H1 (cell line): ENCODE measurements at regions not wholly inside any gene's neighbourhood (a gene's known extent, or its start where the extent isn't known, plus 50 kb on each side); places are given as distances from the start of the nearest gene placed in this dataset.

Experiments
- CTCF ChIA-PET: fragments of 300-600 bp; sonication (Branson Sonifier 250); formaldehyde crosslinking; loops from one replicate; lab custom pipeline; 2021; ENCODE audit not compliant: partially characterized antibody; lab: Charles Lee
- POLR2A ChIA-PET: fragments of 300-600 bp; sonication (Branson Sonifier 250); formaldehyde crosslinking; loops from one replicate; lab custom pipeline; 2021; ENCODE audit warnings: inconsistent platforms; ENCODE audit not compliant: partially characterized antibody; lab: Charles Lee
- DNase-seq, 2 experiments: peaks; one replicate each; pipeline versions ENCODE4 v3.0.0 to v3.0.0-alpha.2; 2010 to 2022; ENCODE audit warnings: low spot score in 2 of 2, low read depth in 1 of 2, mixed read lengths in 1 of 2
- FAIRE-seq: peaks from 2 replicates; lab custom pipeline; 2011; peaks lifted over from hg19 to GRCh38; lab: Jason Lieb, UNC
- H2AFZ ChIP-seq: 2 replicates; pipeline ENCODE4 v1.8.1; 2012; ENCODE audit warnings: low read length, inconsistent platforms
- H2AK5ac ChIP-seq: 2 replicates; pipeline ENCODE4 v1.6.1; 2013; ENCODE audit warnings: low read depth, low read length
- H2BK120ac ChIP-seq: replicated peaks from 2 replicates; pipeline ENCODE3; 2013; ENCODE audit warnings: low read depth, low read length, inconsistent platforms
- H2BK12ac ChIP-seq: 2 replicates; pipeline ENCODE4 v1.6.1; 2013; ENCODE audit warnings: low read depth, low read length
- H2BK15ac ChIP-seq: 2 replicates; pipeline ENCODE4 v1.6.1; 2013; ENCODE audit warnings: low read length
- H2BK20ac ChIP-seq: 2 replicates; pipeline ENCODE4 v1.6.1; 2013; ENCODE audit warnings: low read length
- H2BK5ac ChIP-seq: 2 replicates; pipeline ENCODE4 v1.6.1; 2013; ENCODE audit warnings: low read depth, low read length
- H3K14ac ChIP-seq: 2 replicates; pipeline ENCODE4 v1.6.1; 2013; ENCODE audit warnings: inconsistent platforms; ENCODE audit not compliant: insufficient read length
- H3K18ac ChIP-seq: 2 replicates; pipeline ENCODE4 v1.6.1; 2013; ENCODE audit warnings: low read length; ENCODE audit errors: extremely low read depth
- H3K23ac ChIP-seq: 2 replicates; pipeline ENCODE4 v1.6.1; 2013; ENCODE audit warnings: inconsistent platforms; ENCODE audit not compliant: insufficient read length
- H3K23me2 ChIP-seq: 2 replicates; pipeline ENCODE4 v1.6.1; 2013; ENCODE audit warnings: low read depth, low read length
- H3K27ac ChIP-seq: 2 replicates; pipeline ENCODE4 v1.6.1; 2011; ENCODE audit warnings: low read depth, low read length, inconsistent platforms
- H3K27me3 ChIP-seq, 4 experiments: replicated peaks in 1 of 4; 1 replicate in 1 of 4; 2 replicates in 3 of 4; pipeline versions ENCODE4 v1.6.1 to v1.8.1; 2011 to 2013; ENCODE audit warnings: low read length in 3 of 4, mild to moderate bottlenecking in 3 of 4, inconsistent platforms in 2 of 4, mixed read lengths in 2 of 4, moderate library complexity in 1 of 4; ENCODE audit not compliant: control insufficient read depth in 3 of 4, insufficient read depth in 3 of 4; ENCODE audit errors: extremely low read depth in 1 of 4
- H3K36me3 ChIP-seq, 4 experiments: 2 replicates each; pipeline versions ENCODE4 v1.6.1 to v1.8.1; 2011 to 2013; ENCODE audit warnings: mild to moderate bottlenecking in 4 of 4, low read length in 3 of 4, moderate library complexity in 2 of 4, control low read depth in 1 of 4, inconsistent platforms in 1 of 4; ENCODE audit not compliant: insufficient read depth in 4 of 4, control insufficient read depth in 2 of 4
- H3K4ac ChIP-seq: replicated peaks from 2 replicates; pipeline ENCODE3; 2013; ENCODE audit warnings: low read length, low read depth, mixed read lengths, inconsistent platforms; ENCODE audit not compliant: insufficient read length
- H3K4me1 ChIP-seq, 4 experiments: replicated peaks in 1 of 4; 1 replicate in 1 of 4; 2 replicates in 3 of 4; pipeline versions ENCODE4 v1.6.1 to v1.8.1; 2011 to 2013; ENCODE audit warnings: low read length in 3 of 4, inconsistent platforms in 2 of 4, mixed read lengths in 1 of 4; ENCODE audit not compliant: insufficient read depth in 4 of 4, control insufficient read depth in 3 of 4
- H3K4me2 ChIP-seq, 2 experiments: 2 replicates each; pipeline versions ENCODE4 v1.6.1 to v1.8.1; 2011 to 2013; ENCODE audit warnings: low read depth in 2 of 2, low read length in 2 of 2, control low read depth in 1 of 2, inconsistent platforms in 1 of 2, mild to moderate bottlenecking in 1 of 2; ENCODE audit not compliant: insufficient read depth in 1 of 2
- H3K4me3 ChIP-seq, 4 experiments: fragments of 200-600, 300-600 bp in 1 of 4; sonication (generic), shearing (Covaris generic), sonication (Bioruptor Twin) in 1 of 4; 2 replicates each; pipeline versions ENCODE4 v1.5.1 to v1.8.1; 2011 to 2016; ENCODE audit warnings: low read length in 4 of 4, low read depth in 3 of 4, control low read depth in 2 of 4, inconsistent platforms in 2 of 4, mild to moderate bottlenecking in 2 of 4, mixed read lengths in 1 of 4, moderate library complexity in 1 of 4; ENCODE audit not compliant: insufficient read depth in 2 of 4; ENCODE audit errors: extremely low read depth in 1 of 4
- H3K56ac ChIP-seq: replicated peaks from 2 replicates; pipeline ENCODE3; 2013; ENCODE audit warnings: low read depth, mild to moderate bottlenecking, mixed read lengths, low read length, inconsistent platforms; ENCODE audit not compliant: insufficient read length
- H3K79me1 ChIP-seq: 2 replicates; pipeline ENCODE4 v1.6.1; 2013; ENCODE audit warnings: low read depth, low read length, control low read depth
- H3K79me2 ChIP-seq, 2 experiments: 2 replicates each; pipeline versions ENCODE4 v1.6.1 to v1.8.1; 2012 to 2013; ENCODE audit warnings: low read length in 2 of 2, mild to moderate bottlenecking in 2 of 2, inconsistent platforms in 1 of 2; ENCODE audit not compliant: insufficient read depth in 2 of 2, control insufficient read depth in 1 of 2
- H3K9ac ChIP-seq, 4 experiments: replicated peaks in 1 of 4; 1 replicate in 1 of 4; 2 replicates in 3 of 4; pipeline versions ENCODE4 v1.6.1 to v1.8.1; 2011 to 2013; ENCODE audit warnings: low read depth in 3 of 4, low read length in 3 of 4, control low read depth in 2 of 4, mild to moderate bottlenecking in 2 of 4, moderate library complexity in 2 of 4, inconsistent platforms in 1 of 4; ENCODE audit errors: extremely low read depth in 1 of 4
- H3K9me3 ChIP-seq, 2 experiments: 2 replicates each; pipeline versions ENCODE4 v1.6.1 to v1.8.1; 2012 to 2013; ENCODE audit warnings: mild to moderate bottlenecking in 2 of 2, moderate library complexity in 2 of 2, control low read depth in 1 of 2, inconsistent platforms in 1 of 2, low read depth in 1 of 2, low read length in 1 of 2, mixed read lengths in 1 of 2; ENCODE audit not compliant: insufficient read depth in 2 of 2
- H4K20me1 ChIP-seq, 2 experiments: replicated peaks in 1 of 2; 2 replicates each; pipeline versions ENCODE3 to v1.8.1; 2011 to 2013; ENCODE audit warnings: inconsistent platforms in 2 of 2, low read length in 2 of 2, mild to moderate bottlenecking in 1 of 2; ENCODE audit not compliant: insufficient read depth in 2 of 2, control insufficient read depth in 1 of 2
- H4K5ac ChIP-seq: 2 replicates; pipeline ENCODE4 v1.6.1; 2013; ENCODE audit warnings: low read length, low read depth, mixed read lengths, inconsistent platforms; ENCODE audit not compliant: insufficient read length
- H4K8ac ChIP-seq: 2 replicates; pipeline ENCODE4 v1.8.0; 2013; ENCODE audit warnings: mild to moderate bottlenecking, moderate library complexity, low read length, inconsistent platforms; ENCODE audit not compliant: insufficient read depth; ENCODE audit errors: extremely low read depth
- H4K91ac ChIP-seq: replicated peaks from 2 replicates; pipeline ENCODE3; 2013; ENCODE audit warnings: low read length, mixed read lengths, inconsistent platforms; ENCODE audit not compliant: insufficient read length
- BACH1 ChIP-seq: IDR thresholded peaks from 2 replicates; pipeline ENCODE4 v1.6.1; 2012; ENCODE audit warnings: low read length, improper control_type of control experiment
- BCL11A ChIP-seq, 2 experiments: IDR thresholded peaks; one replicate each; pipeline ENCODE4 v1.6.1; 2011; ENCODE audit warnings: low read depth in 2 of 2, low read length in 2 of 2, mild to moderate bottlenecking in 2 of 2
- CEBPB ChIP-seq: IDR thresholded peaks from 2 replicates; pipeline ENCODE4 v1.6.1; 2012; ENCODE audit warnings: low read depth, low read length
- KDM1A ChIP-seq: fragments of 200-600, 300-600 bp; sonication (generic); IDR thresholded peaks from 2 replicates; pipeline ENCODE4 v1.7.1; 2016; ENCODE audit warnings: mild to moderate bottlenecking, low read length, borderline replicate concordance
- KDM4A ChIP-seq: IDR thresholded peaks from one replicate; pipeline ENCODE4 v1.7.1; 2012; ENCODE audit warnings: low read depth, mild to moderate bottlenecking, moderate library complexity, low read length, inconsistent platforms; ENCODE audit not compliant: severe bottlenecking
- POLR2A ChIP-seq, 2 experiments: IDR thresholded peaks; 1 replicate in 1 of 2; 2 replicates in 1 of 2; pipeline ENCODE4 v1.6.1; 2011; ENCODE audit warnings: low read depth in 2 of 2, low read length in 2 of 2, mild to moderate bottlenecking in 2 of 2; ENCODE audit errors: control extremely low read depth in 1 of 2
- POU5F1 ChIP-seq: IDR thresholded peaks from 2 replicates; pipeline ENCODE4 v1.6.1; 2011; ENCODE audit warnings: low read depth, mild to moderate bottlenecking, low read length, moderate library complexity
- RAD21 ChIP-seq, 2 experiments: IDR thresholded peaks in 1 of 2; conservative IDR thresholded peaks in 1 of 2; 2 replicates each; pipeline ENCODE4 v1.6.1; 2011; ENCODE audit warnings: low read depth in 2 of 2, low read length in 2 of 2, improper control_type of control experiment in 1 of 2, inconsistent platforms in 1 of 2, mild to moderate bottlenecking in 1 of 2, moderate library complexity in 1 of 2
- SAP30 ChIP-seq: fragments of 300-600 bp; sonication (generic); IDR thresholded peaks from 2 replicates; pipeline ENCODE4 v1.7.1; 2012; ENCODE audit warnings: low read length, moderate library complexity, mild to moderate bottlenecking, inconsistent platforms; ENCODE audit not compliant: insufficient read depth, insufficient replicate concordance
- SIRT6 ChIP-seq: IDR thresholded peaks from one replicate; pipeline ENCODE4 v1.7.1; 2012; ENCODE audit warnings: low read length, inconsistent platforms
- SP1 ChIP-seq: IDR thresholded peaks from 2 replicates; pipeline ENCODE4 v1.6.1; 2011; ENCODE audit warnings: low read depth, low read length
- SUZ12 ChIP-seq: fragments of 200-600 bp; sonication (generic); IDR thresholded peaks from 2 replicates; pipeline ENCODE4 v1.6.1; 2012; ENCODE audit warnings: mild to moderate bottlenecking, inconsistent platforms, low read length, moderate library complexity, mixed read lengths
- TEAD4 ChIP-seq: IDR thresholded peaks from 2 replicates; pipeline ENCODE4 v1.6.1; 2012; ENCODE audit warnings: low read depth, low read length, inconsistent platforms, mixed read lengths
- TF ChIP-seq, protein P1 (sequence below), 3 experiments: IDR thresholded peaks; 1 replicate in 2 of 3; 2 replicates in 1 of 3; pipeline versions ENCODE4 v1.5.1 to v1.6.1; 2011; ENCODE audit warnings: low read length in 3 of 3, mild to moderate bottlenecking in 3 of 3, inconsistent platforms in 2 of 3, low read depth in 1 of 3, moderate library complexity in 1 of 3; ENCODE audit not compliant: insufficient read depth in 1 of 3; ENCODE audit errors: control extremely low read depth in 1 of 3

GRCh38 chr18:64747803-64748202 is 598.9 kb upstream of the LINC00305 start:
- Histone ChIP-seq H2BK15ac (no peak overlapping the region), H3K23ac (no peak overlapping the region), H3K4me2 (no peak overlapping the region), H3K27ac (no peak overlapping the region), H3K79me1 (no peaks in the 10 kb centered on the region), H4K8ac (no peak overlapping the region), H3K27me3 (no peaks in the 10 kb centered on the region), H3K56ac (no peak overlapping the region), H3K4me3 (no peak overlapping the region), H2BK12ac (no peak overlapping the region), H2BK120ac (no peak overlapping the region), H4K20me1 (no peaks in the 10 kb centered on the region), H3K4ac (no peak overlapping the region), H4K5ac (no peak overlapping the region), H3K23me2 (no peaks in the 10 kb centered on the region), H2AK5ac (no peak overlapping the region), H3K9ac (no peak overlapping the region), H3K18ac (no peak overlapping the region), H3K9me3 (no peaks in the 10 kb centered on the region), H3K36me3 (no peaks in the 10 kb centered on the region), H3K4me1 (peaks cover 0 to 7% (median under 1%) of the 10 kb centered on the region in 4 experiments; a peak in 3 of 7 replicates), H2AFZ (no peak overlapping the region), H3K14ac (no peak overlapping the region), H2BK5ac (no peak overlapping the region), H3K79me2 (no peaks in the 10 kb centered on the region), H4K91ac (no peak overlapping the region), H2BK20ac (no peak overlapping the region)
- FAIRE-seq (no peak), DNase-seq (no peak)
- ChIA-PET CTCF (interaction anchor here (0.6 to 1.0 kb wide), 4 partner anchors 11 to 59 kb away, joined by 3 read pairs; no protein-coding TSS in a partner anchor), POLR2A (no interaction called here)
- TF ChIP-seq SAP30 = no peak
- no peak for TF ChIP-seq SIRT6
- TF ChIP-seq BACH1 = no peak
- TF ChIP-seq SUZ12 = no peak
- TF ChIP-seq KDM4A = no peak
- TF ChIP-seq POLR2A (IDR thresholded peaks at IDR 0.05; ENCODE audit: control extremely low read depth in 1 of 2, low read depth in 2 of 2, low read length in 2 of 2) = no peak
- TF ChIP-seq CEBPB = peak; percentile 59; the same call in 1 of the 2 replicates
- no peak for TF ChIP-seq KDM1A
- no peak for TF ChIP-seq TEAD4
- TF ChIP-seq, protein P1, sequence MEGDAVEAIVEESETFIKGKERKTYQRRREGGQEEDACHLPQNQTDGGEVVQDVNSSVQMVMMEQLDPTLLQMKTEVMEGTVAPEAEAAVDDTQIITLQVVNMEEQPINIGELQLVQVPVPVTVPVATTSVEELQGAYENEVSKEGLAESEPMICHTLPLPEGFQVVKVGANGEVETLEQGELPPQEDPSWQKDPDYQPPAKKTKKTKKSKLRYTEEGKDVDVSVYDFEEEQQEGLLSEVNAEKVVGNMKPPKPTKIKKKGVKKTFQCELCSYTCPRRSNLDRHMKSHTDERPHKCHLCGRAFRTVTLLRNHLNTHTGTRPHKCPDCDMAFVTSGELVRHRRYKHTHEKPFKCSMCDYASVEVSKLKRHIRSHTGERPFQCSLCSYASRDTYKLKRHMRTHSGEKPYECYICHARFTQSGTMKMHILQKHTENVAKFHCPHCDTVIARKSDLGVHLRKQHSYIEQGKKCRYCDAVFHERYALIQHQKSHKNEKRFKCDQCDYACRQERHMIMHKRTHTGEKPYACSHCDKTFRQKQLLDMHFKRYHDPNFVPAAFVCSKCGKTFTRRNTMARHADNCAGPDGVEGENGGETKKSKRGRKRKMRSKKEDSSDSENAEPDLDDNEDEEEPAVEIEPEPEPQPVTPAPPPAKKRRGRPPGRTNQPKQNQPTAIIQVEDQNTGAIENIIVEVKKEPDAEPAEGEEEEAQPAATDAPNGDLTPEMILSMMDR (IDR thresholded peaks at IDR 0.05; ENCODE audit: control extremely low read depth in 1 of 3, insufficient read depth in 1 of 3, low read depth in 1 of 3, low read length in 3 of 3) = peak in 1 of 3 experiments; percentile 13; a peak in 2 of 4 replicates
- TF ChIP-seq RAD21 (IDR thresholded peaks at IDR 0.05 in 1 of 2, conservative IDR thresholded peaks at IDR 0.05 in 1 of 2; ENCODE audit: low read depth in 2 of 2, low read length in 2 of 2) = peak; percentile 30 to 46; a peak in 3 of 4 replicates
- no peak for TF ChIP-seq SP1
- no peak for TF ChIP-seq BCL11A (IDR thresholded peaks at IDR 0.05; ENCODE audit: low read depth in 2 of 2, low read length in 2 of 2)
- TF ChIP-seq POU5F1 = no peak
